ENCODE measurements at regions not wholly inside any gene's neighbourhood (a gene's known extent, or its start where the extent isn't known, plus 50 kb on each side); places are given as distances from the start of the nearest gene placed in this dataset.

GRCh38 chr20:19003366-19004336 lies 190.1 kb downstream of the SCP2D1 start:
- Histone ChIP-seq H3K79me2 (ENCODE audit: control insufficient read depth in 1 of 2, insufficient read depth in 2 of 2, low read length in 2 of 2) (no peaks in the 10 kb centered on the region), H3K23me2 (ENCODE audit: low read depth, low read length) (no peaks in the 10 kb centered on the region), H2BK5ac (ENCODE audit: low read depth, low read length) (no peak overlapping the region), H3K4me2 (ENCODE audit: insufficient read depth in 1 of 2, low read depth in 2 of 2, low read length in 2 of 2) (no peak overlapping the region), H3K23ac (ENCODE audit: insufficient read length) (no peak overlapping the region), H4K20me1 (replicated peaks in 1 of 2; ENCODE audit: control insufficient read depth in 1 of 2, insufficient read depth in 2 of 2, low read length in 2 of 2) (no peaks in the 10 kb centered on the region), H3K27me3 (replicated peaks in 1 of 4; ENCODE audit: control insufficient read depth in 3 of 4, extremely low read depth in 1 of 4, insufficient read depth in 3 of 4, low read length in 3 of 4) (no peaks in the 10 kb centered on the region), H2BK120ac (replicated peaks; ENCODE audit: low read depth, low read length) (no peak overlapping the region), H3K4ac (replicated peaks; ENCODE audit: insufficient read length, low read depth, low read length) (no peak overlapping the region), H4K91ac (replicated peaks; ENCODE audit: insufficient read length, low read length) (no peak overlapping the region), H3K18ac (ENCODE audit: extremely low read depth, low read length) (no peak overlapping the region), H2AK5ac (ENCODE audit: low read depth, low read length) (no peak overlapping the region), H3K14ac (ENCODE audit: insufficient read length) (no peak overlapping the region), H3K9ac (replicated peaks in 1 of 4; ENCODE audit: extremely low read depth in 1 of 4, low read depth in 3 of 4, low read length in 3 of 4) (no peak overlapping the region), H3K79me1 (ENCODE audit: low read depth, low read length) (no peaks in the 10 kb centered on the region), H4K5ac (ENCODE audit: insufficient read length, low read depth, low read length) (no peak overlapping the region), H2AFZ (ENCODE audit: low read length) (no peak overlapping the region), H2BK15ac (ENCODE audit: low read length) (no peak overlapping the region), H3K27ac (ENCODE audit: low read depth, low read length) (no peak overlapping the region), H2BK12ac (ENCODE audit: low read depth, low read length) (no peak overlapping the region), H4K8ac (ENCODE audit: extremely low read depth, insufficient read depth, low read length) (no peak overlapping the region), H3K4me1 (replicated peaks in 1 of 4; ENCODE audit: control insufficient read depth in 3 of 4, insufficient read depth in 4 of 4, low read length in 3 of 4) (no peaks in the 10 kb centered on the region), H3K9me3 (ENCODE audit: insufficient read depth in 2 of 2, low read depth in 1 of 2, low read length in 1 of 2) (no peaks in the 10 kb centered on the region), H3K36me3 (ENCODE audit: control insufficient read depth in 2 of 4, insufficient read depth in 4 of 4, low read length in 3 of 4) (no peaks in the 10 kb centered on the region), H2BK20ac (ENCODE audit: low read length) (no peak overlapping the region), H3K4me3 (ENCODE audit: extremely low read depth in 1 of 4, insufficient read depth in 2 of 4, low read depth in 3 of 4, low read length in 4 of 4) (no peak overlapping the region), H3K56ac (replicated peaks; ENCODE audit: insufficient read length, low read depth, low read length) (no peak overlapping the region)
- WGBS, 2 experiments (ENCODE audit: extremely low coverage in 1 of 2, insufficient coverage in 1 of 2, insufficient read length in 1 of 2, insufficient replicate concordance in 2 of 2, low coverage in 1 of 2, low lambda C conversion rate in 2 of 2, missing lambda C conversion rate in 1 of 2): 89% methylated on average over 5 of the region's 5 CpGs; no CpG with 5 or more reads in 1 of the 2 experiments
- CTCF ChIA-PET (ENCODE audit: partially characterized antibody): interaction anchor here (1.2 to 2.3 kb wide), 3 partner anchors 17 to 580 kb away, joined by 3 to 8 read pairs (median 3); no protein-coding TSS in a partner anchor
- POLR2A ChIA-PET (ENCODE audit: partially characterized antibody): no interaction called here
- DNase-seq (ENCODE audit: low read depth in 1 of 2, low spot score in 2 of 2): no peak
- no peak for FAIRE-seq
- TF ChIP-seq TEAD4 (IDR thresholded peaks at IDR 0.05; ENCODE audit: low read depth, low read length): no peak
- TF ChIP-seq RXRA (IDR thresholded peaks at IDR 0.05; ENCODE audit: insufficient read depth, low read depth, low read length): no peak
- TF ChIP-seq HDAC2 (IDR thresholded peaks at IDR 0.05; ENCODE audit: borderline replicate concordance in 1 of 2, low read depth in 2 of 2, low read length in 2 of 2): no peak
- no peak for TF ChIP-seq ATF2 (IDR thresholded peaks at IDR 0.05; ENCODE audit: low read length)
- TF ChIP-seq KDM1A (IDR thresholded peaks at IDR 0.05; ENCODE audit: borderline replicate concordance, low read length): no peak
- TF ChIP-seq TAF7 (optimal IDR thresholded peaks at IDR 0.05; ENCODE audit: borderline replicate concordance, low read depth, low read length): no peak
- TF ChIP-seq POLR2A (IDR thresholded peaks at IDR 0.05; ENCODE audit: control extremely low read depth in 1 of 2, low read depth in 2 of 2, low read length in 2 of 2): no peak
- no peak for TF ChIP-seq EZH2 (IDR thresholded peaks at IDR 0.05; ENCODE audit: low read depth, low read length, severe bottlenecking)
- TF ChIP-seq SP4 (IDR thresholded peaks at IDR 0.05; ENCODE audit: low read length): no peak
- no peak for TF ChIP-seq TBP (IDR thresholded peaks at IDR 0.05; ENCODE audit: low read depth, low read length)

Measured in H1 (cell line).